ENCODE measurements at regions not wholly inside any gene's neighbourhood (a gene's known extent, or its start where the extent isn't known, plus 50 kb on each side); places are given as distances from the start of the nearest gene placed in this dataset.

- Histone ChIP-seq H3K36me3 (no peaks in the 10 kb centered on the region), H3K27ac (no peak overlapping the region), H3K27me3 (no peaks in the 10 kb centered on the region), H3K4me3 (no peak overlapping the region), H3K9me3 (ENCODE audit: low read depth) (no peaks in the 10 kb centered on the region), H3K4me1 (ENCODE audit: low read depth) (no peaks in the 10 kb centered on the region)
- TF ChIP-seq CTCF (IDR thresholded peaks at IDR 0.05; ENCODE audit: low read depth, low read length), result no peak
- no peak for DNase-seq (ENCODE audit: low read depth in 1 of 2, low spot score in 1 of 2)
These were observed 86.6 kb upstream of the LINC01488 start for GRCh38 chr11:69394869-69395246.

- no peak for DNase-seq (ENCODE audit: low read depth in 1 of 2, low spot score in 1 of 2)
- Histone ChIP-seq H3K4me1 (ENCODE audit: low read depth) (no peaks in the 10 kb centered on the region), H3K27ac (no peak overlapping the region), H3K4me3 (no peak overlapping the region), H3K9me3 (ENCODE audit: low read depth) (no peaks in the 10 kb centered on the region), H3K27me3 (no peaks in the 10 kb centered on the region), H3K36me3 (no peaks in the 10 kb centered on the region)
- no peak for TF ChIP-seq CTCF (IDR thresholded peaks at IDR 0.05; ENCODE audit: low read depth, low read length)
These were observed 86.2 kb upstream of the LINC01488 start for GRCh38 chr11:69395287-69395686.

- no peak for DNase-seq (ENCODE audit: low read depth in 1 of 2, low spot score in 1 of 2)
- H3K4me3 ChIP-seq, result no peak overlapping the region
- H3K9me3 ChIP-seq (ENCODE audit: low read depth), result no peaks in the 10 kb centered on the region
- TF ChIP-seq CTCF (IDR thresholded peaks at IDR 0.05; ENCODE audit: low read depth, low read length), result no peak
- H3K36me3 ChIP-seq, result no peaks in the 10 kb centered on the region
- H3K27me3 ChIP-seq, result no peaks in the 10 kb centered on the region
- no peak overlapping the region for H3K27ac ChIP-seq
- peaks cover 4% of the 10 kb centered on the region for H3K4me1 ChIP-seq (ENCODE audit: low read depth)
These were observed 85.2 kb upstream of the LINC01488 start for GRCh38 chr11:69396051-69396947.

GRCh38 chr11:69396948-69397307, 84.5 kb upstream of the LINC01488 start:
- Histone ChIP-seq H3K27ac (no peak overlapping the region), H3K4me3 (no peak overlapping the region), H3K4me1 (ENCODE audit: low read depth) (peaks cover 10% of the 10 kb centered on the region), H3K9me3 (ENCODE audit: low read depth) (no peaks in the 10 kb centered on the region), H3K27me3 (no peaks in the 10 kb centered on the region), H3K36me3 (no peaks in the 10 kb centered on the region)
- TF ChIP-seq CTCF (IDR thresholded peaks at IDR 0.05; ENCODE audit: low read depth, low read length), result no peak
- no peak for DNase-seq (ENCODE audit: low read depth in 1 of 2, low spot score in 1 of 2)

- no peak for TF ChIP-seq CTCF (IDR thresholded peaks at IDR 0.05; ENCODE audit: low read depth, low read length)
- H3K27me3 ChIP-seq, result no peaks in the 10 kb centered on the region
- no peak overlapping the region for H3K4me3 ChIP-seq
- no peaks in the 10 kb centered on the region for H3K36me3 ChIP-seq
- peaks cover 11% of the 10 kb centered on the region for H3K4me1 ChIP-seq (ENCODE audit: low read depth)
- DNase-seq (ENCODE audit: low read depth in 1 of 2, low spot score in 1 of 2), result no peak
- H3K27ac ChIP-seq, result no peak overlapping the region
- no peaks in the 10 kb centered on the region for H3K9me3 ChIP-seq (ENCODE audit: low read depth)
These were observed 83.7 kb upstream of the LINC01488 start for GRCh38 chr11:69397732-69398131.

Measured in cardiac muscle cell (in vitro differentiated cells and primary cell).